Stomach (tissue), 4 donors: ENCODE measurements at regions not wholly inside any gene's neighbourhood (a gene's known extent, or its start where the extent isn't known, plus 50 kb on each side); places are given as distances from the start of the nearest gene placed in this dataset.

Experiments
- CTCF ChIP-seq, 7 experiments: fragments of 450-650 bp in 4 of 7; fragments of 200-600 bp in 3 of 7; sonication (generic) in 3 of 7; IDR thresholded peaks; one replicate each; pipeline ENCODE4 v1.5.1; 2016 to 2019; ENCODE audit warnings: antibody characterized with exemption in 7 of 7, control low read depth in 2 of 7, mild to moderate bottlenecking in 1 of 7
- POLR2A ChIP-seq, 4 donors: fragments of 450-650 bp; IDR thresholded peaks; one replicate each; pipeline ENCODE4 v1.6.1; 2016; ENCODE audit warnings: antibody characterized with exemption in 4 of 4, control low read depth in 2 of 4, mild to moderate bottlenecking in 1 of 4, moderate library complexity in 1 of 4

- TF ChIP-seq POLR2A (IDR thresholded peaks at IDR 0.05) = no peak
- TF ChIP-seq CTCF (IDR thresholded peaks at IDR 0.05) = no peak
Observed at GRCh38 chr1:8118031-8118451, 91.9 kb upstream of the ERRFI1 start.
